Osteocyte (in vitro differentiated cells): ENCODE measurements at regions not wholly inside any gene's neighbourhood (a gene's known extent, or its start where the extent isn't known, plus 50 kb on each side); places are given as distances from the start of the nearest gene placed in this dataset.
"Not testable (repeated sequence)": the region's sequence is repeated elsewhere in the genome, so short reads cannot be mapped to it uniquely, and the experiment has no call there.

Source experiments
- DNase-seq: peaks from one replicate; pipeline ENCODE4 v3.0.0; 2021; ENCODE audit warnings: mixed read lengths; ENCODE audit not compliant: unreplicated experiment; ENCODE audit errors: extremely low spot score
- H3K27ac Mint-ChIP-seq: one replicate; pipeline ENCODE4 v1.8.0; 2021; ENCODE audit warnings: mild to moderate bottlenecking, mixed read lengths; ENCODE audit not compliant: unreplicated experiment
- H3K27me3 Mint-ChIP-seq: one replicate; pipeline ENCODE4 v1.8.0; 2021; ENCODE audit warnings: mixed read lengths; ENCODE audit not compliant: unreplicated experiment
- H3K36me3 Mint-ChIP-seq: one replicate; pipeline ENCODE4 v1.8.0; 2021; ENCODE audit warnings: mixed read lengths; ENCODE audit not compliant: unreplicated experiment
- H3K4me1 Mint-ChIP-seq: one replicate; pipeline ENCODE4 v1.8.0; 2021; ENCODE audit warnings: mixed read lengths; ENCODE audit not compliant: unreplicated experiment
- H3K4me3 Mint-ChIP-seq: one replicate; pipeline ENCODE4 v1.8.0; 2021; ENCODE audit warnings: mild to moderate bottlenecking, moderate library complexity, mixed read lengths; ENCODE audit not compliant: unreplicated experiment
- H3K9me3 Mint-ChIP-seq: one replicate; pipeline ENCODE4 v1.8.0; 2021; ENCODE audit warnings: mixed read lengths; ENCODE audit not compliant: unreplicated experiment
- CTCF ChIP-seq: fragments of 200-600 bp; sonication (generic); IDR thresholded peaks from 2 replicates; pipeline ENCODE4 v1.5.0; 2021; ENCODE audit warnings: antibody characterized with exemption, mild to moderate bottlenecking, moderate library complexity

- TF ChIP-seq CTCF = no peak
- DNase-seq = no peak
- peak overlapping the region; percentile 28 for H3K27ac Mint-ChIP-seq
- H3K27me3 Mint-ChIP-seq = no peaks in the 10 kb centered on the region
- H3K4me1 Mint-ChIP-seq = peaks cover 14% of the 10 kb centered on the region
- no peak overlapping the region for H3K4me3 Mint-ChIP-seq
- no peaks in the 10 kb centered on the region for H3K36me3 Mint-ChIP-seq
- no peaks in the 10 kb centered on the region for H3K9me3 Mint-ChIP-seq
These were observed 54.3 kb upstream of the ZNF469 start for GRCh38 chr16:88328313-88328980.

DNA sequence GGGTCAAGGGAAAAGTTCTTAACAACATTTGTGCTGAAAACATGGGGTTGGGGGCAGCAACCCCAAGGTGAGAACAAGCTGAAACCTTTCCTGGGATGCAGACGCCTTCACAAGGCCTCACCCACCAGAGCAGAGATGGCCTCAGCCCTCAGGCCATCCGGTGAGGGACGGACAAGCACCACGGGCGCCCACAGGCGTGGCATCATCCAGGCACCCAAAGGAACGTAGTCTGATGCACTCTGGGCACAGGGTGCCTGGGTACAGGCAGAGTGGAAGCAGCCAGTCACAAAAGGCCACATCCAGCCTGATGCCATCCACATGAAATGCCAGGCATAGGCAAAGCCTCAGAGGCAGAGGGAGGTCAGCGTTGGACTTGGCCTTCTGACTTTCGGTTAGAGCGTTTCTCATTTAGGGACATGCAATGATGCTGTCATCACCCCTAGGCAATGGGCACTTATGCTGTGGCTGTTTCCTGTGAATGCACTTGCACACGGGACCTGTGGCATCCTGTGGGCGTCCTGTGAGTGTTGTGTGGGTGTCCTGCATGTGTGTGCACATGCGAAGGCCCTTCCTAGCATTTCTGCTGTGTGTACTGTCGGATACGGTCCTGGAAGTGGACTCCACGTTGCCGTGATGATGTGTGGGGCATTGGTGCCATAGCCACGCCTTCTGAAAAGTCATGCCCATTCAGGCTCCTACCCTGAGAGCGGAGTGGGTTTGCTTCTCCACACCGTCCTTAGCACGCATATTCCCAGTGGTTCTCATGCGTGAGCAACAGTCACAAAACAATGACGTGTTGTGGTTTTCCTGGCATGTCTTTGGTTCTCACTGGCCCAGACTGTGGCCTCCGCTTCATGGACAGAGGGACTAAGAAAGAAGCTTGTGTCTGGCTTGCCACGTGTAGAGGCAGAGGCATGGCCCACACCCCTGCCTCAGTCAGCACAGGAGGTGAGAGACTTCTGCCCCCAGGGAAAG lies 52.7 kb upstream of the ZNF469 start:
- no peaks in the 10 kb centered on the region for H3K9me3 Mint-ChIP-seq

GRCh38 chr16:88330971-88331890 lies 51.5 kb upstream of the ZNF469 start:
- no peak for TF ChIP-seq CTCF
- H3K4me1 Mint-ChIP-seq = peaks cover 15% of the 10 kb centered on the region
- H3K27me3 Mint-ChIP-seq = no peaks in the 10 kb centered on the region
- H3K36me3 Mint-ChIP-seq = no peaks in the 10 kb centered on the region
- H3K27ac Mint-ChIP-seq = no peak overlapping the region
- DNase-seq = no peak
- H3K9me3 Mint-ChIP-seq = no peaks in the 10 kb centered on the region
- no peak overlapping the region for H3K4me3 Mint-ChIP-seq

More for the DNA sequence above, 52.7 kb upstream of the ZNF469 start:
- Mint-ChIP-seq H3K27ac (no peak overlapping the region), H3K4me3 (no peak overlapping the region), H3K36me3 (no peaks in the 10 kb centered on the region), H3K4me1 (peaks cover 21% of the 10 kb centered on the region), H3K27me3 (no peaks in the 10 kb centered on the region)
- TF ChIP-seq CTCF = no peak
- no peak for DNase-seq

GRCh38 chr16:88331989-88332920 lies 50.5 kb upstream of the ZNF469 start:
- Mint-ChIP-seq H3K4me3 (no peak overlapping the region), H3K27ac (no peak overlapping the region), H3K9me3 (no peaks in the 10 kb centered on the region), H3K27me3 (no peaks in the 10 kb centered on the region), H3K36me3 (no peaks in the 10 kb centered on the region), H3K4me1 (peaks cover 10% of the 10 kb centered on the region)
- TF ChIP-seq CTCF = no peak
- DNase-seq = peak; percentile 97

GRCh38 chr16:88332921-88333825 lies 49.6 kb upstream of the ZNF469 start:
- not testable (repeated sequence) for H3K36me3 Mint-ChIP-seq, DNase-seq, H3K4me3 Mint-ChIP-seq, H3K27me3 Mint-ChIP-seq, H3K4me1 Mint-ChIP-seq, H3K9me3 Mint-ChIP-seq
- peak overlapping the region; percentile 90 for H3K27ac Mint-ChIP-seq
